B cell (primary cell): ENCODE measurements at regions not wholly inside any gene's neighbourhood (a gene's known extent, or its start where the extent isn't known, plus 50 kb on each side); places are given as distances from the start of the nearest gene placed in this dataset.

ENCODE experiments used
- ATAC-seq: fragments of 200-7000 bp; cut with Tn5 transposase; one replicate; pipeline ENCODE4 v1.10.0; 2021; ENCODE audit warnings: low read depth, mild to moderate bottlenecking, moderate number of reproducible peaks, moderate library complexity
- CTCF ChIA-PET: fragments of 350-600 bp; sonication (Branson Sonifier 250); formaldehyde crosslinking; loops from one replicate; lab custom pipeline; 2021; ENCODE audit warnings: antibody characterized with exemption, inconsistent platforms; lab: Charles Lee
- POLR2A ChIA-PET: fragments of 350-600 bp; sonication (Branson Sonifier 250); formaldehyde crosslinking; loops from one replicate; lab custom pipeline; 2021; ENCODE audit warnings: antibody characterized with exemption; lab: Charles Lee
- DNase-seq: peaks from one replicate; pipeline ENCODE4 v3.0.0; 2013
- H2AFZ ChIP-seq: 2 replicates; pipeline ENCODE4 v1.6.1; 2012; ENCODE audit warnings: mild to moderate bottlenecking, low read depth, low read length; ENCODE audit not compliant: insufficient read depth, poor library complexity, severe bottlenecking
- H3K27ac ChIP-seq, 2 donors: 1 replicate in 1 of 2; 2 replicates in 1 of 2; pipeline ENCODE4 v1.5.1; 2012 to 2013; ENCODE audit warnings: low read length in 2 of 2, mild to moderate bottlenecking in 2 of 2, moderate library complexity in 1 of 2
- H3K27me3 ChIP-seq, 4 experiments: fragments of 200-600 bp in 1 of 4; sonication (generic) in 1 of 4; replicated peaks in 1 of 4; 1 replicate in 2 of 4; 2 replicates in 2 of 4; pipeline versions ENCODE4 v1.6.1 to v1.7.0; 2013 to 2016; ENCODE audit warnings: low read length in 3 of 4, mild to moderate bottlenecking in 2 of 4, mixed read lengths in 1 of 4, moderate library complexity in 1 of 4; ENCODE audit not compliant: insufficient read depth in 4 of 4, control insufficient read depth in 3 of 4; ENCODE audit errors: control extremely low read depth in 1 of 4
- H3K36me3 ChIP-seq, 2 experiments: replicated peaks in 1 of 2; 1 replicate in 1 of 2; 2 replicates in 1 of 2; pipeline versions ENCODE4 v1.6.1 to v1.7.1; 2013; ENCODE audit warnings: low read length in 1 of 2; ENCODE audit not compliant: insufficient read depth in 2 of 2, control insufficient read depth in 1 of 2; ENCODE audit errors: control extremely low read depth in 1 of 2, extremely low read depth in 1 of 2
- H3K4me1 ChIP-seq, 2 donors: fragments of 200-600 bp in 1 of 2; sonication (generic) in 1 of 2; 1 replicate in 1 of 2; 2 replicates in 1 of 2; pipeline versions ENCODE4 v1.5.1 to v1.6.1; 2013 to 2017; ENCODE audit warnings: low read length in 2 of 2; ENCODE audit not compliant: control insufficient read depth in 2 of 2, insufficient read depth in 2 of 2
- H3K4me2 ChIP-seq: replicated peaks from 2 replicates; pipeline ENCODE3; 2012; ENCODE audit warnings: mild to moderate bottlenecking, low read depth, low read length; ENCODE audit not compliant: poor library complexity, severe bottlenecking
- H3K4me3 ChIP-seq, 5 experiments: fragments of 200-600 bp in 1 of 5; sonication (generic) in 1 of 5; 1 replicate in 3 of 5; 2 replicates in 2 of 5; pipeline versions ENCODE4 v1.5.1 to v1.7.0; 2011 to 2016; ENCODE audit warnings: low read length in 4 of 5, mild to moderate bottlenecking in 4 of 5, low read depth in 2 of 5, control low read depth in 1 of 5, moderate library complexity in 1 of 5; ENCODE audit not compliant: insufficient read depth in 1 of 5; ENCODE audit errors: control extremely low read depth in 1 of 5, extremely low read depth in 1 of 5
- H3K79me2 ChIP-seq: fragments of 200-600 bp; sonication (generic); one replicate; pipeline ENCODE4 v1.6.0; 2016; ENCODE audit warnings: low read length; ENCODE audit not compliant: control insufficient read depth, insufficient read depth
- H3K9ac ChIP-seq: fragments of 200-600 bp; sonication (generic); 2 replicates; pipeline ENCODE4 v1.6.1; 2017; ENCODE audit warnings: mild to moderate bottlenecking, low read length, moderate library complexity
- H3K9me3 ChIP-seq, 3 donors: one replicate each; pipeline versions ENCODE4 v1.6.1 to v1.7.1; 2013; ENCODE audit warnings: low read length in 2 of 3; ENCODE audit not compliant: control insufficient read depth in 2 of 3, insufficient read depth in 1 of 3; ENCODE audit errors: control extremely low read depth in 1 of 3
- H4K20me1 ChIP-seq: 2 replicates; pipeline ENCODE4 v1.6.0; 2012; ENCODE audit warnings: mild to moderate bottlenecking, low read length; ENCODE audit not compliant: insufficient read depth, control insufficient read depth, poor library complexity, severe bottlenecking
- H3K27ac Mint-ChIP-seq: one replicate; pipeline ENCODE4 v1.8.0; 2021; ENCODE audit warnings: mixed read lengths
- H3K27me3 Mint-ChIP-seq: one replicate; pipeline ENCODE4 v1.8.0; 2021; ENCODE audit warnings: mixed read lengths
- H3K4me1 Mint-ChIP-seq: one replicate; pipeline ENCODE4 v1.8.0; 2021; ENCODE audit warnings: mixed read lengths
- H3K4me3 Mint-ChIP-seq: one replicate; pipeline ENCODE4 v1.8.0; 2021; ENCODE audit warnings: mixed read lengths
- H3K9me3 Mint-ChIP-seq: one replicate; pipeline ENCODE4 v1.8.0; 2022; ENCODE audit warnings: mixed read lengths; ENCODE audit not compliant: insufficient read depth
- CTCF ChIP-seq: fragments of 200-600 bp; IDR thresholded peaks from one replicate; pipeline ENCODE4 v1.8.0; 2022; ENCODE audit warnings: antibody characterized with exemption, mild to moderate bottlenecking
- EZH2 ChIP-seq: IDR thresholded peaks from 2 replicates; pipeline ENCODE4 v1.6.1; 2012; ENCODE audit warnings: borderline replicate concordance, low read depth, mild to moderate bottlenecking, moderate library complexity, low read length; ENCODE audit not compliant: insufficient read depth, poor library complexity, severe bottlenecking
- WGBS: methylation state at CpG from one replicate; pipeline ENCODE4 v1.1.5; 2013; ENCODE audit warnings: missing lambda C conversion rate; ENCODE audit not compliant: insufficient coverage; 5-methylcytosine and 5-hydroxymethylcytosine counted together
- intact Hi-C: fragments of 100-400 bp; cut with micrococcal nuclease; formaldehyde crosslinking; loops from one replicate; pipeline ENCODE4 v1.10.0; 2022

- no peak overlapping the region for H3K27ac Mint-ChIP-seq
- Histone ChIP-seq H2AFZ (no peak overlapping the region), H3K27me3 (no peaks in the 10 kb centered on the region), H3K4me1 (no peaks in the 10 kb centered on the region), H3K4me2 (no peak overlapping the region), H3K27ac (no peak overlapping the region), H4K20me1 (no peaks in the 10 kb centered on the region), H3K9ac (no peak overlapping the region), H3K4me3 (no peak overlapping the region), H3K36me3 (no peaks in the 10 kb centered on the region), H3K9me3 (peaks cover 0 to 3% (median 0%) of the 10 kb centered on the region in 3 donors), H3K79me2 (no peaks in the 10 kb centered on the region)
- 89% methylated on average over 7 of the region's 7 CpGs for WGBS
- H3K27me3 Mint-ChIP-seq, result no peaks in the 10 kb centered on the region
- intact Hi-C loops, result no loop called here
- POLR2A ChIA-PET, result no interaction called here
- DNase-seq, result no peak
- no peak overlapping the region for H3K4me3 Mint-ChIP-seq
- H3K4me1 Mint-ChIP-seq, result no peaks in the 10 kb centered on the region
- H3K9me3 Mint-ChIP-seq, result no peaks in the 10 kb centered on the region
- CTCF ChIA-PET, result no interaction called here
- no peak for TF ChIP-seq EZH2
- TF ChIP-seq CTCF, result no peak
- no peak for ATAC-seq
These were observed 367.0 kb upstream of the MGMT start for GRCh38 chr10:129099992-129100391.

- Histone ChIP-seq H4K20me1 (no peaks in the 10 kb centered on the region), H3K79me2 (no peaks in the 10 kb centered on the region), H3K4me1 (no peaks in the 10 kb centered on the region), H3K9me3 (peaks cover 0 to 3% (median 0%) of the 10 kb centered on the region in 3 donors), H3K36me3 (no peaks in the 10 kb centered on the region), H3K4me3 (no peak overlapping the region), H3K4me2 (no peak overlapping the region), H3K27ac (no peak overlapping the region), H3K27me3 (no peaks in the 10 kb centered on the region), H2AFZ (no peak overlapping the region), H3K9ac (no peak overlapping the region)
- H3K27me3 Mint-ChIP-seq, result no peaks in the 10 kb centered on the region
- POLR2A ChIA-PET, result no interaction called here
- no peak overlapping the region for H3K27ac Mint-ChIP-seq
- H3K9me3 Mint-ChIP-seq, result no peaks in the 10 kb centered on the region
- no peak for TF ChIP-seq EZH2
- no peak for TF ChIP-seq CTCF
- H3K4me3 Mint-ChIP-seq, result no peak overlapping the region
- DNase-seq (no peak), ATAC-seq (no peak)
- no peaks in the 10 kb centered on the region for H3K4me1 Mint-ChIP-seq
- 79% methylated on average over 3 of the region's 10 CpGs for WGBS
- CTCF ChIA-PET, result no interaction called here
- intact Hi-C loops, result no loop called here
These were observed 365.6 kb upstream of the MGMT start for GRCh38 chr10:129101232-129101980.
